ENCODE measurements at regions not wholly inside any gene's neighbourhood (a gene's known extent, or its start where the extent isn't known, plus 50 kb on each side); places are given as distances from the start of the nearest gene placed in this dataset.

DNA sequence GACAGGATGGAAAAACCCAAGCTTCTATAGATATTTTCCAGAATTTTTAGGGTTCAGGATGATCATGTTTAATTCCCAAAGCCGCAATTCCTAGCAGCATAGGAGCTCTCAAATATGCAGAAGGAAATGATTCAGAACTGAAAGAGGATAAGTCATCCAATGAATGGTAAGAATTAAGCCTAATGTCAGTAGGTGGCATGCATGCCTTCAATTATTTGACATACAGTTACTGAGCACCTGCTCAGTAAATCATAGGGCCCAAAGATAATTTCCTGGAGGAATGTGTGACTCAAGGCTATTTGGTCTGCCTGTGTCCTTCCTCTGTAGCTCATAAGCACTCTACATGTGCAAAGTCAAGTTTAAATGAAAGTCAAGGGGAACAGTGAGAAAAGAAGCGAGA, 116.8 kb upstream of the SLC38A4 start:
- TF ChIP-seq CTBP1 (IDR thresholded peaks at IDR 0.05; ENCODE audit: borderline replicate concordance), result no peak
- no peak for TF ChIP-seq BHLHE40 (IDR thresholded peaks at IDR 0.05; ENCODE audit: borderline replicate concordance)
- no peak for TF ChIP-seq TARDBP (IDR thresholded peaks at IDR 0.05)
- TF ChIP-seq SP1 (IDR thresholded peaks at IDR 0.05), result no peak
- TF ChIP-seq FOXA1 (IDR thresholded peaks at IDR 0.05), result no peak
- TF ChIP-seq SUZ12 (IDR thresholded peaks at IDR 0.05), result no peak
- no peak for TF ChIP-seq PKNOX1 (IDR thresholded peaks at IDR 0.05)
- TF ChIP-seq NFRKB (IDR thresholded peaks at IDR 0.05), result no peak
- no peak for TF ChIP-seq ELF4 (IDR thresholded peaks at IDR 0.05)
- no peak for TF ChIP-seq FOXM1 (IDR thresholded peaks at IDR 0.05; ENCODE audit: borderline replicate concordance)
- no peak for TF ChIP-seq FOXK2 (IDR thresholded peaks at IDR 0.05)
- no peak for TF ChIP-seq L3MBTL2 (conservative IDR thresholded peaks at IDR 0.05)
- TF ChIP-seq HDGF (IDR thresholded peaks at IDR 0.05; ENCODE audit: borderline replicate concordance), result no peak

All from HEK293T (cell line).